GM12892 (cell line): ENCODE measurements at regions not wholly inside any gene's neighbourhood (a gene's known extent, or its start where the extent isn't known, plus 50 kb on each side); places are given as distances from the start of the nearest gene placed in this dataset.

Experiments
- DNase-seq: peaks from one replicate; pipeline ENCODE4 v3.0.0; 2011; ENCODE audit not compliant: insufficient read length
- FAIRE-seq: peaks from 2 replicates; lab custom pipeline; 2011; peaks lifted over from hg19 to GRCh38; lab: Jason Lieb, UNC
- POLR2A ChIP-seq: IDR thresholded peaks from 2 replicates; pipeline ENCODE4 v1.6.1; 2011; ENCODE audit warnings: low read depth, low read length, control low read depth
- POLR2AphosphoS5 ChIP-seq: IDR thresholded peaks from 2 replicates; pipeline ENCODE4 v1.6.1; 2011; ENCODE audit warnings: low read depth, low read length, control low read depth
- TAF1 ChIP-seq: IDR thresholded peaks from 2 replicates; pipeline ENCODE4 v1.6.1; 2011; ENCODE audit warnings: low read depth, mild to moderate bottlenecking, control low read depth, low read length, borderline replicate concordance

DNA sequence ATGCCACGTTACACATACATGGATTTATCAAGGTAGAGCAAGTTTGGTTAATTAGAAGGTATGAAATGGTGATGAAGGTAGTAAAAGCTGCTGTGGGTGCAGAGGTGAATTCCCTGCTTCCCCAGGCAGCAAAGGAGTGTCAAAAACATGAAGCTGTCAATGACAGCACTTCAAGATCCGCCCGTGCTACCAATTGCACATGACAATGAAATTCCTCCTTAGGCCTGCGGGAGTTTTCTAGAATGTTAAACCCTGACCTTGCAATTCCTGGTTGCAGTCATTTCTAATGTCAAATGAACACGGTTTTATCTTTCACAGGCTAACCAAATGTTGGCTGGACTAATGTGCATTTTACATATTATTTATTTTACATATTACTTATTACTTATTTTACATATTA is 67.7 kb upstream of the LSM14A start:
- DNase-seq (no peak), FAIRE-seq (no peak)

DNA sequence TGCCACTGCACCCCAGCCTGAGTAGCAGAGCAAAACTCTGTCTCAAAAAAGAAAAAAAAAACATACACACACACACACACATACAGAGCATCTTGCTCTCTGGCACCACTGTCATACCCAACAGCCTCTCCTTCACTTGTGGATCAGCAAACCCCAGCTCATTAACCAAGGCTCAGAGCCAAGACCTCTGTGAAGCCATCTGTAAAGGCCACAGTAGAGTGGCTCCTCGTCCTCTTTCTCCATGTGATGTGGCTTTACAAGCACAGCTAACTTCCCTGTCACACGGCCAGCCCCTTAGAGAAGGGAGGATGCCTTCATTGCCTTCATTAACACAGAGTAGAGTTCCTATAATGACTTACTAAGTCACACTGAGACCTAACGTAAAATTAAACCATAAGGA is 62.7 kb upstream of the LSM14A start:
- DNase-seq, result no peak
- FAIRE-seq, result no peak
- TF ChIP-seq POLR2AphosphoS5, result no peak
- TF ChIP-seq TAF1, result no peak
- no peak for TF ChIP-seq POLR2A

More for the DNA sequence above, 67.7 kb upstream of the LSM14A start:
- TF ChIP-seq POLR2A (no peak), TAF1 (no peak), POLR2AphosphoS5 (no peak)

GRCh38 chr19:34118879-34119748 is 53.2 kb upstream of the LSM14A start:
- FAIRE-seq (no peak), DNase-seq (no peak)
- TF ChIP-seq POLR2AphosphoS5 (no peak), TAF1 (no peak), POLR2A (no peak)

GRCh38 chr19:34120141-34120540 is 52.2 kb upstream of the LSM14A start:
- no peak for FAIRE-seq
- TF ChIP-seq TAF1, result no peak
- no peak for TF ChIP-seq POLR2A
- no peak for TF ChIP-seq POLR2AphosphoS5

DNA sequence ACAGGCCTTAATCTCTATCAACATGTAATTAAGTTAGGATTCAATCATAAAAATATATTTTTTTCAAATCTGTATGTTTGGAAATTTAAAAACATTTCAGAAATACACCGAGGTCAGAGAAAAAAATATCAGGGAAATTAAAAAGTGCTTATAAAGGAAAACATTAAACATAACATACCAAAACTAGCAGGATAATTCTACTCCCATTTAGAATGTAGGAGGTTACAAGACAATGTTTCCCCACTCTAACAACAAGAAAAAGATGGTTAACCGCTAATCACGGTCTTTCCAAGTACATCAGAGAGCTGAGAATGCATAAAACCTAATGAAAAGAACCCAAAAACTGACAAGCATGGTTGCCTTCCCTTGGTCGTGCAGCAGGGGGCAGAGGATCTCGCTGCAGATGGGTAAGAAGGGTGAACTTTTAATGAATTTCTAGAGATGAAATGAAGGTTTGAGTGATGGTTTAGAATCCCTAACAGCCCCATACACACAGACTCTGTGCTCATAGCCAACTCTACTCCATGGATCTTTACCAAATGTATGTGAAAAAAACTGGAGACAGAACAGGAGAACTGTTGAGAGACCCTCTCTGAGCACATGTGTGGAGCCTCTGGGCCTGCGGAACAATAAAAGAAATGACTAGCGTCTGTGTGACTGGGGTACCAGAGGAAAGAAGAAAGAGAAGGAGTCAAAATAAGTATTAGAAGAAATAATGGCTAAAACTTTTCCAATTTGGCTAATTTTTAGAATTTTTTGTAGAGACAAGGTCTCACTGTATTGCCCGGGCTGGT is 51.3 kb upstream of the LSM14A start:
- TF ChIP-seq POLR2A (no peak), POLR2AphosphoS5 (no peak), TAF1 (no peak)
- no peak for DNase-seq
- no peak for FAIRE-seq

More at GRCh38 chr19:34120141-34120540, 52.2 kb upstream of the LSM14A start:
- no peak for DNase-seq
